Calu3 (cell line): ENCODE measurements at regions not wholly inside any gene's neighbourhood (a gene's known extent, or its start where the extent isn't known, plus 50 kb on each side); places are given as distances from the start of the nearest gene placed in this dataset.

ENCODE experiments used
- BruUV-seq: library from RNA; stranded (reverse); fragments of 400-500 nt; replicated peaks from 2 replicates; lab custom pipeline; 2021; lab: Mats Ljungman, UMichigan
- CTCF ChIA-PET: fragments of 300-600 bp; sonication (Branson Sonifier 250); formaldehyde crosslinking; loops from one replicate; lab custom pipeline; 2022; ENCODE audit warnings: antibody characterized with exemption; lab: Charles Lee
- DNase-seq: peaks from one replicate; pipeline ENCODE4 v3.0.0; 2022
- H3K27ac Mint-ChIP-seq: one replicate; pipeline ENCODE4 v1.8.0; 2022; ENCODE audit warnings: mixed read lengths; ENCODE audit not compliant: unreplicated experiment
- H3K27me3 Mint-ChIP-seq: one replicate; pipeline ENCODE4 v1.8.0; 2022; ENCODE audit warnings: mixed read lengths; ENCODE audit not compliant: unreplicated experiment
- H3K36me3 Mint-ChIP-seq: one replicate; pipeline ENCODE4 v1.8.0; 2022; ENCODE audit warnings: mild to moderate bottlenecking, moderate library complexity, mixed read lengths; ENCODE audit not compliant: insufficient read depth, unreplicated experiment
- H3K4me1 Mint-ChIP-seq: one replicate; pipeline ENCODE4 v1.8.0; 2022; ENCODE audit warnings: mild to moderate bottlenecking, low read depth, mixed read lengths; ENCODE audit not compliant: unreplicated experiment
- H3K4me3 Mint-ChIP-seq: one replicate; pipeline ENCODE4 v1.8.0; 2022; ENCODE audit warnings: mild to moderate bottlenecking, low read depth, moderate library complexity, mixed read lengths; ENCODE audit not compliant: unreplicated experiment
- H3K9me3 Mint-ChIP-seq: one replicate; pipeline ENCODE4 v1.8.0; 2022; ENCODE audit warnings: low read depth, mixed read lengths; ENCODE audit not compliant: unreplicated experiment
- CTCF ChIP-seq: fragments of 200-600 bp; IDR thresholded peaks from one replicate; pipeline ENCODE4 v1.8.0; 2022; ENCODE audit warnings: antibody characterized with exemption; ENCODE audit not compliant: unreplicated experiment
- intact Hi-C: fragments of 100-400 bp; cut with micrococcal nuclease; formaldehyde crosslinking; loops from one replicate; pipeline ENCODE4 v1.10.0; 2022; ENCODE audit not compliant: unreplicated experiment

GRCh38 chr9:13586587-13587374, 307.3 kb upstream of the MPDZ start:
- TF ChIP-seq CTCF, result no peak
- Mint-ChIP-seq H3K4me3 (no peak overlapping the region), H3K27ac (no peak overlapping the region), H3K36me3 (no peaks in the 10 kb centered on the region), H3K27me3 (peaks cover 14% of the 10 kb centered on the region), H3K9me3 (no peaks in the 10 kb centered on the region), H3K4me1 (no peaks in the 10 kb centered on the region)
- no TSS peak for BruUV-seq
- no peak for DNase-seq
- CTCF ChIA-PET, result no interaction called here
- intact Hi-C loops, result no loop called here

GRCh38 chr9:13580760-13581159, 301.3 kb upstream of the MPDZ start:
- DNase-seq, result no peak
- no peak overlapping the region for H3K4me3 Mint-ChIP-seq
- H3K27ac Mint-ChIP-seq, result no peak overlapping the region
- BruUV-seq, result no TSS peak
- no peaks in the 10 kb centered on the region for H3K36me3 Mint-ChIP-seq
- TF ChIP-seq CTCF, result no peak
- H3K27me3 Mint-ChIP-seq, result no peaks in the 10 kb centered on the region
- intact Hi-C loops, result no loop called here
- H3K9me3 Mint-ChIP-seq, result no peaks in the 10 kb centered on the region
- CTCF ChIA-PET, result no interaction called here
- H3K4me1 Mint-ChIP-seq, result no peaks in the 10 kb centered on the region

- Mint-ChIP-seq H3K4me1 (no peaks in the 10 kb centered on the region), H3K36me3 (no peaks in the 10 kb centered on the region), H3K9me3 (no peaks in the 10 kb centered on the region), H3K27ac (no peak overlapping the region), H3K27me3 (no peaks in the 10 kb centered on the region), H3K4me3 (no peak overlapping the region)
- TF ChIP-seq CTCF, result no peak
- intact Hi-C loops, result no loop called here
- CTCF ChIA-PET, result no interaction called here
- no peak for DNase-seq
- no TSS peak for BruUV-seq
These were observed 300.6 kb upstream of the MPDZ start for GRCh38 chr9:13580131-13580530.

DNA sequence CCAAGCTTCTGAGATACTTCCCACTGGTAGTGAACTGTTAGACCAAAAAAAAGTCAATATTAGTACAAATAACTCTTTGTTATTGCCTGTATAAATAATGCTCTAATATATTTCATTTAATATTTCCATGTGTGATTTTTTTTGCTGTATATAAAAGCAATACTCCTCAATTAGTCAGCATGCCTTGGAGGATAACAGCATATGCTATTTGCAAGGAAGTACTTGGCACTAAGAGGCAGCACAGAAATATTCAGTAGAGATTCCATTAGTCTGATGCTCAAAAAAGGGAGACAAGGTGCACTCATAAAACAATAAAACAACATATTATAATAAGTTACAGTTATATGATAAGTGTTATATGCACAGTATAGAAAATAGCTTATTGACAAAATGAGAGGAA, 296.6 kb upstream of the MPDZ start:
- H3K9me3 Mint-ChIP-seq, result no peaks in the 10 kb centered on the region
- no peaks in the 10 kb centered on the region for H3K27me3 Mint-ChIP-seq
- no peak overlapping the region for H3K4me3 Mint-ChIP-seq
- TF ChIP-seq CTCF, result no peak
- no peak overlapping the region for H3K27ac Mint-ChIP-seq
- H3K4me1 Mint-ChIP-seq, result no peaks in the 10 kb centered on the region
- no peak for DNase-seq
- CTCF ChIA-PET, result interaction anchor here (0.7 kb wide), 1 partner anchor 129 kb away, joined by 5 read pairs; no protein-coding TSS in a partner anchor
- intact Hi-C loops, result no loop called here
- BruUV-seq, result no TSS peak
- no peaks in the 10 kb centered on the region for H3K36me3 Mint-ChIP-seq
